Duodenal mucosa (tissue), 2 donors: ENCODE measurements at regions not wholly inside any gene's neighbourhood (a gene's known extent, or its start where the extent isn't known, plus 50 kb on each side); places are given as distances from the start of the nearest gene placed in this dataset.
"Not testable (repeated sequence)": the region's sequence is repeated elsewhere in the genome, so short reads cannot be mapped to it uniquely, and the experiment has no call there.

Experiments
- H3K27ac ChIP-seq: one replicate; pipeline ENCODE4 v1.7.0; 2013; ENCODE audit warnings: low read depth, low read length
- H3K27me3 ChIP-seq, 2 donors: one replicate each; pipeline ENCODE4 v1.7.0; 2013; ENCODE audit warnings: low read length in 2 of 2, control low read depth in 1 of 2; ENCODE audit not compliant: insufficient read depth in 2 of 2, control insufficient read depth in 1 of 2
- H3K36me3 ChIP-seq, 2 donors: one replicate each; pipeline ENCODE4 v1.7.0; 2013; ENCODE audit warnings: low read length in 2 of 2, control low read depth in 1 of 2; ENCODE audit not compliant: insufficient read depth in 2 of 2, control insufficient read depth in 1 of 2
- H3K4me1 ChIP-seq, 2 donors: one replicate each; pipeline ENCODE4 v1.7.0; 2013; ENCODE audit warnings: low read length in 2 of 2, control low read depth in 1 of 2; ENCODE audit not compliant: insufficient read depth in 2 of 2, control insufficient read depth in 1 of 2
- H3K4me3 ChIP-seq, 2 donors: one replicate each; pipeline ENCODE4 v1.7.0; 2013; ENCODE audit warnings: low read length in 2 of 2, low read depth in 1 of 2
- H3K9ac ChIP-seq, 2 donors: one replicate each; pipeline ENCODE4 v1.7.0; 2013; ENCODE audit warnings: low read length in 2 of 2, low read depth in 1 of 2
- H3K9me3 ChIP-seq, 2 donors: one replicate each; pipeline ENCODE4 v1.7.0; 2013; ENCODE audit warnings: low read length in 2 of 2, control low read depth in 1 of 2; ENCODE audit not compliant: control insufficient read depth in 1 of 2

DNA sequence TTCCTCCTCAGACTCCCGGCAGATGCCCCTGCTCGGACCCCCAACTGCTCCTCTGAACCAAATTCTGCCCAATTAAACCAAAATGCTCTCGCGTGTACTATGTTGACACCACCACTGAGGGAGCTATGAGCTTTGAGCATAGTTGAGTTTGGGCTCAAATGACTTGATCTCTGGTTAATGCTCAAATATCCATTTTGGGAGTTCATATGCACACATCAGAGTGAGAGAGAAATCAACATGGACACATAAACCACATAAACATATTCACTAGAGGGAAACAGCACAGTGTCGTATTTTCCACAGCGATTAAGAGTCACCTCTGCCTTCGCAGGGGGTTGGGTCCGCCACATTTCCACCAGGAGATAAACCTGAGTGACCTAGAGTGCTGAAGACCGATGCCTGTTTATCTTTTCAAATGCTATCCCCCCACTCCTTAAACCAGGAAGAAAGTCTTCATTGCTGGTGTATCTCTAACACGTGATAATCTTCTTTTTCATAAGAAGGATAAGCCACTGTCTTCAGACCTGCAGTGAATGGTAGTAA is 59.4 kb upstream of the FOXN3 start:
- H3K9ac ChIP-seq: no peak overlapping the region
- H3K9me3 ChIP-seq: no peaks in the 10 kb centered on the region
- no peak overlapping the region for H3K27ac ChIP-seq
- H3K36me3 ChIP-seq: no peaks in the 10 kb centered on the region
- H3K4me1 ChIP-seq: peaks cover 0 to 19% of the 10 kb centered on the region in 2 donors
- no peak overlapping the region for H3K4me3 ChIP-seq
- no peaks in the 10 kb centered on the region for H3K27me3 ChIP-seq

DNA sequence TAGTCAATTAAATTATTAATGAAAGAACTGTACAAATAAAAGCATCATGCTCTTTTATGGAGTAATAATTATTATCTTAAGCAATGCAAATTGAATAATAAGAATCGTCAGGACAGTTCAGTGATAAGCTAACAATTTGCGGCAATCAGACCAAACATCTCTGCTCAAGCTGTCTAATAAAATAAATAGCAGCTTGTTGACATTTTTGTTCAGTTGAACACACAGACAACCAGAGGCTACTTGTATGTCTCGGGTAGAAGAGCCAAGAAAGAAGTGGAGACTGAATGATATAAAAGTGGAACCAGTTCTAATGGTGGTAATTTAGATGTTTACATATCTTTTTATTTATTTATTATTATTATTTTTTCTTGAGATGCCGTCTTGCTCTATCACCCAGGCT is 57.4 kb upstream of the FOXN3 start:
- Histone ChIP-seq H3K9me3 (no peaks in the 10 kb centered on the region), H3K27ac (no peak overlapping the region), H3K9ac (no peak overlapping the region), H3K4me1 (peaks cover 12 to 32% of the 10 kb centered on the region in 2 donors), H3K4me3 (no peak overlapping the region), H3K27me3 (no peaks in the 10 kb centered on the region), H3K36me3 (peaks cover 0 to 3% of the 10 kb centered on the region in 2 donors)

DNA sequence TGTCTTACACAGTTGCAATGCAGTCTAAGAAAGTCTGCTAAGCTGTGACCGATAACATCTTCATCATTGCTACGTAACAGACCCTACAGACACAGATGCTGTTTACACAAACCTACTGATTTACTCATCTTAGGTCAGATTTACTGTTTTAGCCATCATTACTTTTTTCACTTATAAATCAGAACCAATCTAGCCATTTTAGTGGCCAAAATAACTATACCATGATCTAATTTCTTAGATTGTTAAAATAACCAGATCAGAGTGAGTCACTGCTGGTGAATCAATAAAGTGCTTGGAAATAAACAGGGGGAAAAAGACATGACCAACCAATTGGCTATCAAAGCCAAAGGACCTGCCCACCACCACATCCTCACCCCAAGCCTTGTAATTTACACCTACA is 57.0 kb upstream of the FOXN3 start:
- H3K27me3 ChIP-seq: no peaks in the 10 kb centered on the region
- H3K9ac ChIP-seq: no peak overlapping the region
- no peak overlapping the region for H3K4me3 ChIP-seq
- H3K4me1 ChIP-seq: peaks cover 13 to 34% of the 10 kb centered on the region in 2 donors
- H3K27ac ChIP-seq: no peak overlapping the region
- H3K9me3 ChIP-seq: no peaks in the 10 kb centered on the region
- peaks cover 0 to 3% of the 10 kb centered on the region in 2 donors for H3K36me3 ChIP-seq

DNA sequence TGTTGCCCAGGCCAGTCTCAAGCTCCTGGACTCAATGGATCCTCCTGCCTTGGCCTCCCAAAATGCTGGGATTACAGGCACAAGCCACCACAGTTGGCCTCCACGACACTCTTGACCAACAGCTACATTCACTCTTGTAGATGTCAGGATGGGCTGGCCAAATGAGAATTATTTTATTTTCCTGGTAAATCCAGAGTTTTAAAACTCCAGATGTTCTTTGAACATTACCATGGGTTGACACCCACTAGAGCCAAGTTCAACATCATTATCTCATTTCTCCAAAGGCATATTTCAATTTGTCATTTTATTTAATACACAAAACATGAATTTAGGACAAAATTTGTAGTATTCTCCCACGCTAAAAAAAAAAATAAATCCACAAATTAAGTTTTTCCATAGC is 56.5 kb upstream of the FOXN3 start:
- Histone ChIP-seq H3K9ac (no peak overlapping the region), H3K4me1 (peaks cover 13 to 39% of the 10 kb centered on the region in 2 donors), H3K36me3 (peaks cover 0 to 4% of the 10 kb centered on the region in 2 donors), H3K4me3 (no peak overlapping the region), H3K27me3 (no peaks in the 10 kb centered on the region), H3K9me3 (no peaks in the 10 kb centered on the region), H3K27ac (no peak overlapping the region)

DNA sequence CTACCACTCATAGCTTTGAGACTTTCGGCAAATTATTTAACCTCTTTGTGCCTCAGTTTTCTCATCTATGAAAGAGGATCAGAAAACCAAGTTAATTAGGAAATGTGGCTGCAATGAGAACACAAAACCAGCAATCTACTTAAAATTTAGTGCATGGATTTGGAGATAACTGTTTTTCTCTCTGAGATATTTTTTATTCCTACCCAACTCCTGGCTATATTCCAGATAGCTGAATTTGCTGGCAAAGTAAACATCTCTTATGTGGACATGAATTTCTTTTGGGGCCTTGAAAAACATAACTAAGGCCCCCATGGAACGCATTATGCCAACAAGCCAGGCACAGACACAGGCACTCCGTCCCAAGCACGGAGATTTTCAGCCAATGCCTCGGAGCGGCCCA is 53.4 kb upstream of the FOXN3 start:
- peaks cover 0 to 20% of the 10 kb centered on the region in 2 donors for H3K36me3 ChIP-seq
- H3K4me3 ChIP-seq: no peak overlapping the region
- no peak overlapping the region for H3K27ac ChIP-seq
- H3K9me3 ChIP-seq: no peaks in the 10 kb centered on the region
- peaks cover 13 to 23% of the 10 kb centered on the region in 2 donors for H3K4me1 ChIP-seq
- H3K9ac ChIP-seq: no peak overlapping the region
- H3K27me3 ChIP-seq: no peaks in the 10 kb centered on the region

DNA sequence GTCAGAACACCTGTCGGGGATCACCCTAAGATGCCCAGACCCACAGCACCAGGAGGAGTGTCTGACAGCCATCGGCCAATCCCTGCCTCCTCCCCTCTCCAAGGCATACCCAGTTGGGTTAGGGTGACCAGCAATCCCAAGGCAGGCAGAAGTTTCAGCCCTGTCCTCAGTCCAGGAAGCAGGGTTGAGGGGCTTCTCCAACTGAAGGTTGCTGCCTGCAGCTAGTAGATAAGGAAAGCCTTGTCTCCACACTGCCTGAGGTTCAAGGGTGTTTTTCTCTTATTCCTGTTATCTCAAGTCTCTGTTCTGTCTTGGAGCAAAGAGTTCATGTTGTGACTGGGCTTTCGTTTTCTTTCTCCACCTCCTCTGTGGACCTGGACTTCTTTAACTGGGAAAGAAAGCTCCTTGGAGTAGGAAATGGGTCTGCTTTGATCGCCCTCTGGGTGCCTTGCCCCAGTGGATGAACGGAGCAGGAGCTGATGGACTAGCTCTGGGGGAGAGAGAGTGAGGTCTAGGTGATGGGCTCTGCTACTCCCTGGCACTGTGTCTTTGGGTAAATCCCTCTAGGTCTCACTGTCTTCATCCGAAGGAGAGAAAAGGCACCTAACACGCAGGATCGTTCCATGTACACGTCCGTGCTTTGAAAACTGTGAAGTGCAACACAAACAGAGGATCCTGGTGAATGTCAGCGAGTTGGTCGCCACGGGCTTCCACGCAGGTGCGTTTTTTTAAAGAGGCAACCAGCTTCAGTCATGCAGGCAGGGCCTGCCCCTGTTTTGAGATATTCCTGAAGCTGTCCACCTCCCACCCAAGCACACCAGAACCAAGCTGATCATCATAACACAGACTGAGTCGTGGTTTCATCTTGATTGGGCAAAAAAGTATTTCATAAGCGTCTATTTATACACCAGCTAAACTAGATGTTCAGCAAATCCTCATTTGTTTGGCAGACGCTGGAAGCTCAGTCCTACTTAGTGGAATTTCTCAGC is 52.5 kb upstream of the FOXN3 start:
- Histone ChIP-seq H3K27ac (no peak overlapping the region), H3K27me3 (no peaks in the 10 kb centered on the region), H3K36me3 (peaks cover 0 to 23% of the 10 kb centered on the region in 2 donors), H3K9me3 (no peaks in the 10 kb centered on the region), H3K4me3 (no peak overlapping the region), H3K9ac (no peak overlapping the region), H3K4me1 (peaks cover 13 to 23% of the 10 kb centered on the region in 2 donors)

DNA sequence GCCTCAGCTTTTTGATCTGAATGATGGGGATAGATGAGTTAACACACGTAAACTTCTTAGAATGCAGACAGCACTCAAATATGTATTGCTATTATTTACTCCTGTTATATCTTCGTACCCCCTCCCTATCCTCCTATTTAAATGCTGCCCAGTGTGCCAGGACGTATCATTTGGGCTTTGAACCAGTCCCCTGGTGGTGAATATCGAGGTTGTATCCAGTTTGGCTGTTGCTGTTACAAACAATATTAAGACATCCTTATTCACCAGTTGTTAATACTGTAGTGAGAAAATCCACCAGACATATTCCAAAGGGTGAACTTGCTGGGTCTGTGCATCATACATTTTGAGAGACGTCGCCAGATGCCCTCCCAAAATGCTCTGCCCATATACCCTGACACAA is 51.5 kb upstream of the FOXN3 start:
- no peak overlapping the region for H3K9ac ChIP-seq
- peaks cover 13 to 23% of the 10 kb centered on the region in 2 donors for H3K4me1 ChIP-seq
- no peak overlapping the region for H3K4me3 ChIP-seq
- no peaks in the 10 kb centered on the region for H3K27me3 ChIP-seq
- peaks cover 0 to 23% of the 10 kb centered on the region in 2 donors for H3K36me3 ChIP-seq
- no peaks in the 10 kb centered on the region for H3K9me3 ChIP-seq
- no peak overlapping the region for H3K27ac ChIP-seq

DNA sequence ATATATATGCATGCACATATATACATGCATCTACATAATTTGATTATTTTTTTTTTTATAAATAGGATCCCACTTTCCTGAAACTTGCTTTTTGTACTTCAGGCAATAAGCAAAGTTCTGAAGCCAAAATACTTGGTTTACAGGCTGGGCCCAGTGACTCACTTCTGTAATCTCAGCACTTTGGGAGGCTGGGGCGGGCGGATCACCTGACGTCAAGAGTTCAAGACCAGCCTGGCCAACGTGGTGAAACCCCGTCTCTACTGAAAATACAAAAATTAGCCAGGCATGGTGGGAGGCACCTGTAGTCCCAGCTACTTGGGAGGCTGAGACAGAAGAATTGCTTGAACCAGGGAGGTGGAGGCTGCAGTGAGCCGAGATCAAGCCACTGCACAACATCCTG is 51.0 kb upstream of the FOXN3 start:
- H3K4me3 ChIP-seq, H3K9me3 ChIP-seq, H3K9ac ChIP-seq, H3K27me3 ChIP-seq, H3K27ac ChIP-seq: not testable (repeated sequence)
- peaks cover 13 to 23% of the 10 kb centered on the region in 2 donors for H3K4me1 ChIP-seq
- peaks cover 0 to 23% of the 10 kb centered on the region in 2 donors for H3K36me3 ChIP-seq

DNA sequence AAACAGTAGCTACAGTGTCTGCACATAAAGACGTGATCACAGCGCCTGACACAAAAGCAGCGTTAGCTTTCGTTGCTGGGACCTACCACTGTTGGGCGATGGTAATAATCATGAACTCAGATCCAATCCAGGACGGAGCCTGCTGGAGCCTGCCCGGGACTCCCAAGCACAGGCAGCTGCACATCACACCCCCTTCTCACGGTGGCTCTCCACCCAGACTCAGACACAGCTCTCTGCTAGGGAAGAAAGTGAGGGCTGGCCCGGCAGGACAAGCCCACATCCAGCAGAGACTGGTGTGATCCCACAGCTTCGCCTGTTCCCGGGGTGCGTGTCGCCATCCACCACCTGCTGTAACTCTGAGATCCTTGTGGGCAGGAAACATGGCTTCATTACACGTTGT is 49.9 kb upstream of the FOXN3 start:
- peaks cover 13 to 23% of the 10 kb centered on the region in 2 donors for H3K4me1 ChIP-seq
- no peaks in the 10 kb centered on the region for H3K27me3 ChIP-seq
- H3K36me3 ChIP-seq: peaks cover 0 to 23% of the 10 kb centered on the region in 2 donors
- H3K9ac ChIP-seq: no peak overlapping the region
- no peak overlapping the region for H3K4me3 ChIP-seq
- H3K9me3 ChIP-seq: no peaks in the 10 kb centered on the region
- no peak overlapping the region for H3K27ac ChIP-seq
